ENCODE measurements at regions not wholly inside any gene's neighbourhood (a gene's known extent, or its start where the extent isn't known, plus 50 kb on each side); places are given as distances from the start of the nearest gene placed in this dataset.

GRCh38 chr3:101172516-101172915 lies 147.9 kb downstream of the IMPG2 start:
- Mint-ChIP-seq H3K4me1 (ENCODE audit: low read depth) (peaks cover 2% of the 10 kb centered on the region), H3K27me3 (peaks cover 7% of the 10 kb centered on the region), H3K27ac (no peak overlapping the region), H3K4me3 (no peak overlapping the region), H3K36me3 (peaks cover 4% of the 10 kb centered on the region), H3K9me3 (ENCODE audit: low read depth) (peaks cover 3% of the 10 kb centered on the region)

GRCh38 chr3:101171681-101172191 lies 148.6 kb downstream of the IMPG2 start:
- no peak overlapping the region for H3K4me3 Mint-ChIP-seq
- H3K9me3 Mint-ChIP-seq (ENCODE audit: low read depth), result peaks cover 3% of the 10 kb centered on the region
- H3K27me3 Mint-ChIP-seq, result peaks cover 9% of the 10 kb centered on the region
- peaks cover 2% of the 10 kb centered on the region for H3K4me1 Mint-ChIP-seq (ENCODE audit: low read depth)
- peaks cover 4% of the 10 kb centered on the region for H3K36me3 Mint-ChIP-seq
- H3K27ac Mint-ChIP-seq, result no peak overlapping the region

GRCh38 chr3:101170806-101171558 lies 149.4 kb downstream of the IMPG2 start:
- Mint-ChIP-seq H3K36me3 (peaks cover 4% of the 10 kb centered on the region), H3K4me3 (no peak overlapping the region), H3K9me3 (ENCODE audit: low read depth) (peaks cover 3% of the 10 kb centered on the region), H3K27me3 (peaks cover 12% of the 10 kb centered on the region), H3K27ac (peak overlapping the region; percentile 24), H3K4me1 (ENCODE audit: low read depth) (peaks cover 2% of the 10 kb centered on the region)

- Mint-ChIP-seq H3K9me3 (ENCODE audit: low read depth) (peaks cover 3% of the 10 kb centered on the region), H3K36me3 (peaks cover 4% of the 10 kb centered on the region), H3K4me1 (ENCODE audit: low read depth) (peaks cover 2% of the 10 kb centered on the region), H3K27me3 (peaks cover 12% of the 10 kb centered on the region), H3K4me3 (no peak overlapping the region), H3K27ac (no peak overlapping the region)
Observed at GRCh38 chr3:101170062-101170771, 150.2 kb downstream of the IMPG2 start.

GRCh38 chr3:101169516-101169915 lies 150.9 kb downstream of the IMPG2 start:
- H3K27ac Mint-ChIP-seq, result no peak overlapping the region
- H3K4me1 Mint-ChIP-seq (ENCODE audit: low read depth), result peaks cover 2% of the 10 kb centered on the region
- H3K36me3 Mint-ChIP-seq, result peaks cover 4% of the 10 kb centered on the region
- peaks cover 3% of the 10 kb centered on the region for H3K9me3 Mint-ChIP-seq (ENCODE audit: low read depth)
- H3K4me3 Mint-ChIP-seq, result no peak overlapping the region
- H3K27me3 Mint-ChIP-seq, result peaks cover 12% of the 10 kb centered on the region

GRCh38 chr3:101167376-101167775 lies 153.0 kb downstream of the IMPG2 start:
- Mint-ChIP-seq H3K36me3 (peaks cover 4% of the 10 kb centered on the region), H3K4me1 (ENCODE audit: low read depth) (peaks cover 2% of the 10 kb centered on the region), H3K4me3 (no peak overlapping the region), H3K27ac (no peak overlapping the region), H3K27me3 (peaks cover 12% of the 10 kb centered on the region), H3K9me3 (ENCODE audit: low read depth) (peaks cover 3% of the 10 kb centered on the region)

GRCh38 chr3:101166150-101166549 lies 154.2 kb downstream of the IMPG2 start:
- H3K4me1 Mint-ChIP-seq (ENCODE audit: low read depth), result peaks cover 2% of the 10 kb centered on the region
- H3K4me3 Mint-ChIP-seq, result no peak overlapping the region
- peaks cover 3% of the 10 kb centered on the region for H3K9me3 Mint-ChIP-seq (ENCODE audit: low read depth)
- peaks cover 3% of the 10 kb centered on the region for H3K36me3 Mint-ChIP-seq
- peaks cover 12% of the 10 kb centered on the region for H3K27me3 Mint-ChIP-seq
- H3K27ac Mint-ChIP-seq, result no peak overlapping the region

- no peak overlapping the region for H3K4me3 Mint-ChIP-seq
- peaks cover 6% of the 10 kb centered on the region for H3K27me3 Mint-ChIP-seq
- no peaks in the 10 kb centered on the region for H3K9me3 Mint-ChIP-seq (ENCODE audit: low read depth)
- H3K27ac Mint-ChIP-seq, result no peak overlapping the region
- no peaks in the 10 kb centered on the region for H3K36me3 Mint-ChIP-seq
- no peaks in the 10 kb centered on the region for H3K4me1 Mint-ChIP-seq (ENCODE audit: low read depth)
Observed at GRCh38 chr3:101163554-101163953, 156.8 kb downstream of the IMPG2 start.

GRCh38 chr3:101159478-101159877 lies 160.9 kb downstream of the IMPG2 start:
- H3K27ac Mint-ChIP-seq, result no peak overlapping the region
- peaks cover 2% of the 10 kb centered on the region for H3K27me3 Mint-ChIP-seq
- no peaks in the 10 kb centered on the region for H3K9me3 Mint-ChIP-seq (ENCODE audit: low read depth)
- no peak overlapping the region for H3K4me3 Mint-ChIP-seq
- no peaks in the 10 kb centered on the region for H3K36me3 Mint-ChIP-seq
- no peaks in the 10 kb centered on the region for H3K4me1 Mint-ChIP-seq (ENCODE audit: low read depth)

GRCh38 chr3:101158374-101158773 lies 162.0 kb downstream of the IMPG2 start:
- Mint-ChIP-seq H3K27me3 (peaks cover 3% of the 10 kb centered on the region), H3K9me3 (ENCODE audit: low read depth) (no peaks in the 10 kb centered on the region), H3K27ac (no peak overlapping the region), H3K4me1 (ENCODE audit: low read depth) (no peaks in the 10 kb centered on the region), H3K4me3 (no peak overlapping the region), H3K36me3 (no peaks in the 10 kb centered on the region)

GRCh38 chr3:101156787-101157345 lies 163.5 kb downstream of the IMPG2 start:
- Mint-ChIP-seq H3K27ac (no peak overlapping the region), H3K27me3 (peaks cover 5% of the 10 kb centered on the region), H3K36me3 (no peaks in the 10 kb centered on the region), H3K4me1 (ENCODE audit: low read depth) (no peaks in the 10 kb centered on the region), H3K4me3 (no peak overlapping the region), H3K9me3 (ENCODE audit: low read depth) (no peaks in the 10 kb centered on the region)

- Mint-ChIP-seq H3K27me3 (peaks cover 5% of the 10 kb centered on the region), H3K36me3 (no peaks in the 10 kb centered on the region), H3K27ac (no peak overlapping the region), H3K9me3 (ENCODE audit: low read depth) (no peaks in the 10 kb centered on the region), H3K4me3 (no peak overlapping the region), H3K4me1 (ENCODE audit: low read depth) (no peaks in the 10 kb centered on the region)
Observed at GRCh38 chr3:101155825-101156224, 162.6 kb upstream of the ABI3BP start.

GRCh38 chr3:101154401-101154800 lies 161.2 kb upstream of the ABI3BP start:
- Mint-ChIP-seq H3K4me1 (ENCODE audit: low read depth) (no peaks in the 10 kb centered on the region), H3K36me3 (no peaks in the 10 kb centered on the region), H3K4me3 (no peak overlapping the region), H3K27me3 (peaks cover 5% of the 10 kb centered on the region), H3K9me3 (ENCODE audit: low read depth) (no peaks in the 10 kb centered on the region), H3K27ac (no peak overlapping the region)

GRCh38 chr3:101151286-101151913 lies 158.2 kb upstream of the ABI3BP start:
- Mint-ChIP-seq H3K27ac (no peak overlapping the region), H3K4me3 (no peak overlapping the region), H3K4me1 (ENCODE audit: low read depth) (no peaks in the 10 kb centered on the region), H3K9me3 (ENCODE audit: low read depth) (no peaks in the 10 kb centered on the region), H3K27me3 (peaks cover 9% of the 10 kb centered on the region), H3K36me3 (no peaks in the 10 kb centered on the region)

- Mint-ChIP-seq H3K36me3 (no peaks in the 10 kb centered on the region), H3K4me3 (no peak overlapping the region), H3K27ac (no peak overlapping the region), H3K27me3 (peaks cover 9% of the 10 kb centered on the region), H3K4me1 (ENCODE audit: low read depth) (no peaks in the 10 kb centered on the region), H3K9me3 (ENCODE audit: low read depth) (no peaks in the 10 kb centered on the region)
Observed at GRCh38 chr3:101150504-101150903, 157.3 kb upstream of the ABI3BP start.
